ENCODE measurements at regions not wholly inside any gene's neighbourhood (a gene's known extent, or its start where the extent isn't known, plus 50 kb on each side); places are given as distances from the start of the nearest gene placed in this dataset.

GRCh38 chr2:6482256-6482655 is 383.5 kb downstream of the CMPK2 start:
- no peaks in the 10 kb centered on the region for H3K4me1 ChIP-seq (ENCODE audit: control insufficient read depth in 1 of 2, insufficient read depth in 2 of 2, low read depth in 1 of 2, low read length in 1 of 2)
- WGBS (ENCODE audit: low lambda C conversion rate): 53% methylated on average over 4 of the region's 4 CpGs
- no peak overlapping the region for H3K9ac ChIP-seq
- no peaks in the 10 kb centered on the region for H3K27me3 ChIP-seq (ENCODE audit: insufficient read depth)
- no peaks in the 10 kb centered on the region for H3F3A ChIP-seq (replicated peaks; ENCODE audit: insufficient read depth)
- no peaks in the 10 kb centered on the region for H4K20me1 ChIP-seq (ENCODE audit: insufficient read depth)
- no peaks in the 10 kb centered on the region for H3K9me2 ChIP-seq
- no peaks in the 10 kb centered on the region for H3K79me2 ChIP-seq (ENCODE audit: insufficient read depth)
- TF ChIP-seq POLR2AphosphoS5 (IDR thresholded peaks at IDR 0.05; ENCODE audit: low read depth, low read length) (no peak), TAF1 (IDR thresholded peaks at IDR 0.05; ENCODE audit: borderline replicate concordance, low read depth, low read length) (no peak), USF1 (IDR thresholded peaks at IDR 0.05; ENCODE audit: borderline replicate concordance, low read depth) (no peak), IRF3 (IDR thresholded peaks at IDR 0.05; ENCODE audit: low read depth, low read length) (no peak), RAD21 (IDR thresholded peaks at IDR 0.05; ENCODE audit: low read length) (no peak), RXRA (IDR thresholded peaks at IDR 0.05; ENCODE audit: borderline replicate concordance, low read depth) (no peak), ZBTB33 (IDR thresholded peaks at IDR 0.05; ENCODE audit: borderline replicate concordance, low read depth) (no peak), RFX5 (IDR thresholded peaks at IDR 0.05; ENCODE audit: low read length) (no peak), EZH2phosphoT487 (IDR thresholded peaks at IDR 0.05; ENCODE audit: borderline replicate concordance, low read depth) (no peak), REST (IDR thresholded peaks at IDR 0.05; ENCODE audit: low read depth, low read length) (no peak), FOXJ3 (CRISPR knock-in tag; IDR thresholded peaks at IDR 0.05) (no peak), YY1 (IDR thresholded peaks at IDR 0.05; ENCODE audit: low read depth) (no peak), MEF2A (IDR thresholded peaks at IDR 0.05; ENCODE audit: borderline replicate concordance, low read depth) (no peak), RCOR1 (IDR thresholded peaks at IDR 0.05; ENCODE audit: low read length) (no peak), PBX3 (IDR thresholded peaks at IDR 0.05) (no peak), NRF1 (IDR thresholded peaks at IDR 0.05; ENCODE audit: low read depth, low read length) (no peak), SMC3 (IDR thresholded peaks at IDR 0.05; ENCODE audit: low read depth, low read length) (no peak), TEAD4 (IDR thresholded peaks at IDR 0.05; ENCODE audit: borderline replicate concordance, insufficient read depth) (no peak)
- H3K4me3 ChIP-seq (ENCODE audit: low read depth in 2 of 2, low read length in 1 of 2): no peak overlapping the region
- H2AFZ ChIP-seq (ENCODE audit: low read depth): no peak overlapping the region
- ChIA-PET CTCF (interaction anchor here (1.6 kb wide), 1 partner anchor 11 kb away, joined by 5 read pairs; no protein-coding TSS in a partner anchor), POLR2A (no interaction called here)
- DNase-seq: no peak
- no peaks in the 10 kb centered on the region for H3K36me3 ChIP-seq (replicated peaks in 1 of 2; ENCODE audit: control insufficient read depth in 1 of 2, insufficient read depth in 2 of 2, low read length in 1 of 2)
- H3K9me3 ChIP-seq: no peaks in the 10 kb centered on the region
- no peak overlapping the region for H3K27ac ChIP-seq (ENCODE audit: low read depth in 2 of 2, low read length in 1 of 2)
- H3K4me2 ChIP-seq: no peak overlapping the region

Measured in SK-N-SH (cell line).